ENCODE measurements at regions not wholly inside any gene's neighbourhood (a gene's known extent, or its start where the extent isn't known, plus 50 kb on each side); places are given as distances from the start of the nearest gene placed in this dataset.

- TF ChIP-seq CTCF (IDR thresholded peaks at IDR 0.05; ENCODE audit: insufficient read depth, low read depth, low read length) (no peak), EZH2 (IDR thresholded peaks at IDR 0.05; ENCODE audit: insufficient read depth, low read length) (no peak)
These were observed 244.6 kb upstream of the POGK start for GRCh38 chr1:166594646-166595045.
